ENCODE measurements at regions not wholly inside any gene's neighbourhood (a gene's known extent, or its start where the extent isn't known, plus 50 kb on each side); places are given as distances from the start of the nearest gene placed in this dataset.

- TF ChIP-seq CTCF (IDR thresholded peaks at IDR 0.05; ENCODE audit: insufficient read depth, low read depth, low read length): no peak
- DNase-seq (ENCODE audit: low read depth): no peak
- H3K4me3 ChIP-seq (ENCODE audit: low read depth, low read length): no peak overlapping the region
Observed at GRCh38 chr5:98349990-98350365, 423.5 kb upstream of the RGMB start.

GRCh38 chr5:98354922-98355321 lies 418.5 kb upstream of the RGMB start:
- no peak for DNase-seq (ENCODE audit: low read depth)
- TF ChIP-seq CTCF (IDR thresholded peaks at IDR 0.05; ENCODE audit: insufficient read depth, low read depth, low read length): no peak
- H3K4me3 ChIP-seq (ENCODE audit: low read depth, low read length): no peak overlapping the region

- H3K4me3 ChIP-seq (ENCODE audit: low read depth, low read length): no peak overlapping the region
- no peak for DNase-seq (ENCODE audit: low read depth)
- no peak for TF ChIP-seq CTCF (IDR thresholded peaks at IDR 0.05; ENCODE audit: insufficient read depth, low read depth, low read length)
Observed at GRCh38 chr5:98360548-98360947, 412.9 kb upstream of the RGMB start.

- DNase-seq (ENCODE audit: low read depth): no peak
- H3K4me3 ChIP-seq (ENCODE audit: low read depth, low read length): no peak overlapping the region
- no peak for TF ChIP-seq CTCF (IDR thresholded peaks at IDR 0.05; ENCODE audit: insufficient read depth, low read depth, low read length)
Observed at GRCh38 chr5:98363157-98363556, 410.3 kb upstream of the RGMB start.

GRCh38 chr5:98364549-98364948 lies 408.9 kb upstream of the RGMB start:
- DNase-seq (ENCODE audit: low read depth): no peak
- no peak for TF ChIP-seq CTCF (IDR thresholded peaks at IDR 0.05; ENCODE audit: insufficient read depth, low read depth, low read length)
- H3K4me3 ChIP-seq (ENCODE audit: low read depth, low read length): no peak overlapping the region

GRCh38 chr5:98365126-98365525 lies 408.3 kb upstream of the RGMB start:
- no peak for TF ChIP-seq CTCF (IDR thresholded peaks at IDR 0.05; ENCODE audit: insufficient read depth, low read depth, low read length)
- no peak overlapping the region for H3K4me3 ChIP-seq (ENCODE audit: low read depth, low read length)
- DNase-seq (ENCODE audit: low read depth): no peak

- DNase-seq (ENCODE audit: low read depth): no peak
- no peak overlapping the region for H3K4me3 ChIP-seq (ENCODE audit: low read depth, low read length)
- no peak for TF ChIP-seq CTCF (IDR thresholded peaks at IDR 0.05; ENCODE audit: insufficient read depth, low read depth, low read length)
Observed at GRCh38 chr5:98368141-98368540, 405.3 kb upstream of the RGMB start.

Measured in fibroblast of villous mesenchyme (primary cell).